GM12873 (cell line): ENCODE measurements at regions not wholly inside any gene's neighbourhood (a gene's known extent, or its start where the extent isn't known, plus 50 kb on each side); places are given as distances from the start of the nearest gene placed in this dataset.

ENCODE experiments used
- CTCF ChIP-seq: IDR thresholded peaks from 2 replicates; pipeline ENCODE4 v1.5.1; 2012; ENCODE audit warnings: low read depth, mild to moderate bottlenecking, moderate library complexity, low read length, control low read depth; ENCODE audit not compliant: insufficient read depth; ENCODE audit errors: missing control alignments

- no peak for TF ChIP-seq CTCF
Measured at GRCh38 chr21:17195351-17195750, 317.5 kb upstream of the CXADR start.

- no peak for TF ChIP-seq CTCF
Measured at GRCh38 chr21:17195976-17196375, 316.9 kb upstream of the CXADR start.

GRCh38 chr21:17196623-17197022 is 316.2 kb upstream of the CXADR start:
- no peak for TF ChIP-seq CTCF

- no peak for TF ChIP-seq CTCF
Measured at GRCh38 chr21:17197996-17198395, 314.8 kb upstream of the CXADR start.

GRCh38 chr21:17200250-17200649 is 312.6 kb upstream of the CXADR start:
- no peak for TF ChIP-seq CTCF

GRCh38 chr21:17201741-17202260 is 311.0 kb upstream of the CXADR start:
- no peak for TF ChIP-seq CTCF

GRCh38 chr21:17214801-17215200 is 298.0 kb upstream of the CXADR start:
- no peak for TF ChIP-seq CTCF
